ENCODE measurements at regions not wholly inside any gene's neighbourhood (a gene's known extent, or its start where the extent isn't known, plus 50 kb on each side); places are given as distances from the start of the nearest gene placed in this dataset.

DNA sequence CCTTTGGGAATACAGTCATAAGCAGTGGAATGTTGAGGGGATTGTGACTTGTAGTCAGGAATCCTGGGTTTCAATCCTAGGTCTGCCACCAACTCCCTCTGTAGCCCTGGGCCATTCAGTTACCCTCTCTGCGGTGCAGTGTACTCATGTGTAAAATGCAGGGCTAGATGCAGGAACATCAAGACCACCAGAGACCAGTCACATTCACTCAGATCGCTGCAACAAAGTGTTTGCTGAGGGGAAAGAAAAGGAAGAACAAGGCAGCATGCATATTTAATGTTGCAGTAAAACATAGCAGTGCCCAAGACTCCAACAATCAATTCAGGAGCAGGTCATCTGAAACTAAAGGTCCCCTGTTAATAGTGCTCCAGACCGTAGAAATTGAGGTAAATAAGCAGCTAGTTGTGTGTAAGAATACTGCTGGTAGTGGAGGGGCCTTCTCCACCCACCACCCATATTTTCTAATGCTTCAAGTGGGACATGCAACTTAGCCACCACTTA lies 410.7 kb downstream of the OMA1 start:
- TF ChIP-seq, protein P1, sequence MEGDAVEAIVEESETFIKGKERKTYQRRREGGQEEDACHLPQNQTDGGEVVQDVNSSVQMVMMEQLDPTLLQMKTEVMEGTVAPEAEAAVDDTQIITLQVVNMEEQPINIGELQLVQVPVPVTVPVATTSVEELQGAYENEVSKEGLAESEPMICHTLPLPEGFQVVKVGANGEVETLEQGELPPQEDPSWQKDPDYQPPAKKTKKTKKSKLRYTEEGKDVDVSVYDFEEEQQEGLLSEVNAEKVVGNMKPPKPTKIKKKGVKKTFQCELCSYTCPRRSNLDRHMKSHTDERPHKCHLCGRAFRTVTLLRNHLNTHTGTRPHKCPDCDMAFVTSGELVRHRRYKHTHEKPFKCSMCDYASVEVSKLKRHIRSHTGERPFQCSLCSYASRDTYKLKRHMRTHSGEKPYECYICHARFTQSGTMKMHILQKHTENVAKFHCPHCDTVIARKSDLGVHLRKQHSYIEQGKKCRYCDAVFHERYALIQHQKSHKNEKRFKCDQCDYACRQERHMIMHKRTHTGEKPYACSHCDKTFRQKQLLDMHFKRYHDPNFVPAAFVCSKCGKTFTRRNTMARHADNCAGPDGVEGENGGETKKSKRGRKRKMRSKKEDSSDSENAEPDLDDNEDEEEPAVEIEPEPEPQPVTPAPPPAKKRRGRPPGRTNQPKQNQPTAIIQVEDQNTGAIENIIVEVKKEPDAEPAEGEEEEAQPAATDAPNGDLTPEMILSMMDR (IDR thresholded peaks at IDR 0.05; ENCODE audit: control extremely low read depth, extremely low read depth, low read depth, missing control alignments) = no peak
- no peak for DNase-seq (ENCODE audit: extremely low spot score)
- ChIA-PET CTCF (interaction anchor here (2.8 kb wide), 1 partner anchor 23 kb away, joined by 9 read pairs; no protein-coding TSS in a partner anchor), POLR2A (no interaction called here)

DNA sequence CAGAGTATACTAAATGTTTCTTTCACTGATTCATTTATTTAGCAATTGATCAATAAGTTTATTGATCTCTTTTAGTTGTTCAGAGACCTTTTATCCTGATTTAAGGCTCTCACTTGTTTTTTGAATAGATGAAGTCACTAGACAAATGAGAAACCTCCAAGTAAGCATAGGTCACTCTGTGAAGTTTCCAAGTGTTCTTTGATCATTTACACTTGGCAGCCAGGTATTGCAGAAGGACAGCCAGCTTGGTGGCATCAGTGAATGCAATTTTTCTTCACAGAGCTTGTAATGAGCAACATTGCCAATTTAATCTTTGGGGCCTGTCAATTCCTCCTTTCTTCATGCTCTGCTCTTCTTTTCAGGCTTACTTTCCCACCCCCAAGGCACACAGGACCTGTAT lies 413.0 kb downstream of the OMA1 start:
- ChIA-PET CTCF (interaction anchor here (1.2 to 1.9 kb wide), 2 partner anchors 15 to 31 kb away, joined by 3 to 4 read pairs; no protein-coding TSS in a partner anchor), POLR2A (interaction anchor here (0.7 kb wide), 1 partner anchor 90 kb away, joined by 3 read pairs; no protein-coding TSS in a partner anchor)
- no peak for DNase-seq (ENCODE audit: extremely low spot score)
- TF ChIP-seq, protein P1 (IDR thresholded peaks at IDR 0.05; ENCODE audit: control extremely low read depth, extremely low read depth, low read depth, missing control alignments) = no peak

DNA sequence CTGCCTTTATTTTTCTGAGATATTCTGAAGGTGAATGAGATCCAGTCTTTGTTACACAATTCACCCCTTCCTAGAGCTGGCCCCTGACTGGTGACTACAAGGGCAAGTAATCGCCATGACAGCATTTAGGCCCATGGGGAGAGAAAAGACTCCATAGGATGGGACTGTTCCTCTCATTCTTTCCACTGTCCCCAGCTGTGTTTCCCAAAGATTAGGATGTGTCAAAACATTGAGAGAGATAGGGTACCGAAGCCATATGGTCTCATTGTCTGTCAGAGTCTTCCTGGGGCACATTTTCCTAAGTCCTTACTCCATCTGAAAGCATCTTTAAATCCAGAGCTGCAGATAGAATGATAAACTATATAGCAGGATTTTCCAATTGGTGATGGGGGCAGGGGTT lies 423.5 kb downstream of the OMA1 start:
- ChIA-PET CTCF (interaction anchor here (1.0 to 1.9 kb wide), 2 partner anchors 15 kb away, joined by 3 to 4 read pairs; no protein-coding TSS in a partner anchor), POLR2A (no interaction called here)
- DNase-seq (ENCODE audit: extremely low spot score) = no peak
- TF ChIP-seq, protein P1 (IDR thresholded peaks at IDR 0.05; ENCODE audit: control extremely low read depth, extremely low read depth, low read depth, missing control alignments) = no peak

DNA sequence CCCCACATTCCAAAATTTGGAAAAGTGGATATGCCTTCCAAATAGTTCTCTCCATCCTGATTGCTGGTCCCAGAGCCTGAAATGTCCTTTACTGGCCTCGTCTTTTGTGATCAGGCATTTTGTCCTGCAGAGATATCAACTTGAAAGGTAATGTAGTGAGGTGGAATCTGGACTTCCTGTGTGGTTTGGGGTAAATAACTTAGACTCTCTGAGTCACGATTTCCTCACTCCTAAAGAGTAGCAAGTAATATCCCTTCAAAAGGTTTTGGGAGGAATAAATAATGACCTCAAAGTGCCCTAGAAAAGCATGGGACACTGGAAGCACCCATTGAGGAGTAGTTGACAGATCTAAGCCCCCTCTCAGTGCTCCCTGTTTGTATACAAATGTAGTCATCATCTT lies 426.6 kb downstream of the OMA1 start:
- ChIA-PET CTCF (interaction anchor here (1.5 to 2.7 kb wide), 2 partner anchors 10 to 12 kb away, joined by 6 to 7 read pairs; no protein-coding TSS in a partner anchor), POLR2A (no interaction called here)
- TF ChIP-seq, protein P1 (IDR thresholded peaks at IDR 0.05; ENCODE audit: control extremely low read depth, extremely low read depth, low read depth, missing control alignments) = no peak
- no peak for DNase-seq (ENCODE audit: extremely low spot score)

DNA sequence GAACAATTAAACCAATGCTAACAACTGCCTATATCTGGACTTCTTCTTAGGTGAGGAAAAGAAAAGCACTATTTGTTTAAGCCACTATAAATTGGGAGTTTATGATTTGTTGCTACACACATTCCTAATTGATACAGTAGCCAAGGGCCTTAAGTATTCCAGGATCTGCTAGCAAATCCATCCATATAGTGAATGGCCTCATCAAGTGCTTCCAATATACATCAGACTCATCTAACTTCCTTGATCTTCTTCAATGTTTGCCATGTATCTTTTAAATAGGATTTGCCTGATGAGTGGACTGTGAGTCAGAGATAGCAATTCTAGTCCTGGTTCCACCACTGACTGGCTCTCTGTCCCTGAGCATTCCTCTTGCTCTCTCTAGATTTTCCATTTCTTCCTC lies 430.2 kb downstream of the OMA1 start:
- POLR2A ChIA-PET = no interaction called here
- CTCF ChIA-PET = no interaction called here
- DNase-seq (ENCODE audit: extremely low spot score) = no peak
- TF ChIP-seq, protein P1 (IDR thresholded peaks at IDR 0.05; ENCODE audit: control extremely low read depth, extremely low read depth, low read depth, missing control alignments) = no peak

DNA sequence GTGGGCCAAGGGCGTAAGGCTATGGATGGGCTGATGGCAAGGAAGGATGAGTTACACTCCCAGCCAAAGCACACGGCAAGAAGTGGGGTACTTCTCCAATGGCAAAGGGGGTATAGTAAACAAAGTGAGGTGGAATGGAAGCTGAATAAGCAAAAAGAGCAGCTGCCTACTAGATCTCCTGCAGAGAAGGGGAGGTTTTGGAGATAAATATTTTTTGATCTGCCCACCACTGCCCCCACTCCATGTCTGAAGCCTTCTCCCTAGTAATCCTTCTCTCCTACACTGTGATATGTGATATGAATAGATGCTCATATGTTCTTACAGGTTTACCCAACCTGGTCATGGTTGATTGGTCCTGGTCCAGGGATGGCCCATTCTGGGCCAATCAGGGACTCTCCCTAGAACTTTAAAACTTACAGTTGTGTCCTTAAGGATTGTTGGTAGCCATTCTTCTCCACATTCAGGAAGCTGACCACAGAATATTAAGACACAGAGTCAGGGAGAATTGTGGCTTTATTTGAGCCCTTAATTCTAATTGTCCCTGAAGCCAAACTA lies 436.8 kb downstream of the OMA1 start:
- CTCF ChIA-PET = interaction anchor here (2.2 kb wide), 1 partner anchor 9 kb away, joined by 7 read pairs; no protein-coding TSS in a partner anchor
- TF ChIP-seq, protein P1 (IDR thresholded peaks at IDR 0.05; ENCODE audit: control extremely low read depth, extremely low read depth, low read depth, missing control alignments) = no peak
- no peak for DNase-seq (ENCODE audit: extremely low spot score)
- POLR2A ChIA-PET = no interaction called here

All from GM10248 (cell line).